Right lung (tissue), 2 donors: ENCODE measurements at regions not wholly inside any gene's neighbourhood (a gene's known extent, or its start where the extent isn't known, plus 50 kb on each side); places are given as distances from the start of the nearest gene placed in this dataset.

ENCODE experiments used
- DNase-seq, 2 donors: peaks; one replicate each; pipeline ENCODE4 v3.0.0-alpha.2; 2013

GRCh38 chr22:48396785-48397530 is 1430.7 kb downstream of the BRD1 start:
- DNase-seq, result no peak

DNA sequence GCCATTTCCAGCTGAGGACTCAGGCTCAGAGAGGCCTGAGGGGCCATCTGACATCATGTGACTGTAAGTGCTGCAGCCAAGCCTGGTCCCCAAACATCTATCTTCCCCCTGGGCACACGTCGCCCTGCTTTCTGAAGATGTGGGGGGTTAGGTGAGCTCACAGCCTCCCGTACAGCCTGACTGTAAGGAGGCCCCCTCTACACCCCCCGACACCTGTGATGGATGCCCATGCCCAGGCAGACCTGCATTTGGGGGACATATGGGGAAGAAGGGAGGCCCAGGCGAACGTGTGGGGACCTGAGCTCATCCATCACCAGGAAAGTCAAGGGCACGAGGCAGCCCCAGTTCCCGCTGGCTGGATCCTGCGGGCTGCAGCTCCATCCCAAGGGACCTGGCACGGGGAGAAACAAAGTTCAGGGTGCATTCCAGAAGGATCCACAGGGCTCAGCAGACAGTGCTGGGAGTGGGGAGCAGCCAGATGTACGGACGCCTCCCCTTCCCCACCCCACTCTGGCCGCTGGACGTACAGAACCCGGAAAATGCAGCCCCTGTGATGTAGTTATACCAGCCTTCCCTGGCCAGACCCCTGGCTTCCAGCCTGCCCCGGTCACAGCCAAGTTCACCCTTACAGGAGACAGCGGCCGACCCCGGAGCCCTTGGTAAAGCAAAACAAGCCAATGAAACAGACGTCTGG is 1431.4 kb downstream of the BRD1 start:
- DNase-seq, result no peak

DNA sequence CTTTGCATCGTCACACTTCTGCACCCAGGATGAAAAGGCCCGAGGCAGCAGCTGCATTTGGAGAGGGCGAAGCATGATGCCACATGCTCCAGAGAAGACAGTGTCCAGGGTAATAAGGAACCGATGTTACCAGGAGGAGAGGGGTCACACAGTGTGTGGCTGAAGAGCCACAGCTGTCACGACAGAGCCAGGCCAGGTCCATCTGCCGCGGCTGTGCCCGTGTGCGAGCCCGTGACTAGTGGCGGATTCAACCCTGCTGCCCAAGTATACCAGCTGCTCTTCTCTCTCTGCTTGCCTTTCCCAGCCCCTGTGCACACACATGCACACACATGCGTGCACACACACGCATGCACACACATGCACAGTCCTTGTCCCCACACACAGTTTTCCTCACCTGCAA is 1432.5 kb downstream of the BRD1 start:
- no peak for DNase-seq

GRCh38 chr22:48394787-48395186 is 1432.9 kb downstream of the BRD1 start:
- DNase-seq, result no peak

GRCh38 chr22:48393885-48394284 is 1433.8 kb downstream of the BRD1 start:
- DNase-seq, result no peak

DNA sequence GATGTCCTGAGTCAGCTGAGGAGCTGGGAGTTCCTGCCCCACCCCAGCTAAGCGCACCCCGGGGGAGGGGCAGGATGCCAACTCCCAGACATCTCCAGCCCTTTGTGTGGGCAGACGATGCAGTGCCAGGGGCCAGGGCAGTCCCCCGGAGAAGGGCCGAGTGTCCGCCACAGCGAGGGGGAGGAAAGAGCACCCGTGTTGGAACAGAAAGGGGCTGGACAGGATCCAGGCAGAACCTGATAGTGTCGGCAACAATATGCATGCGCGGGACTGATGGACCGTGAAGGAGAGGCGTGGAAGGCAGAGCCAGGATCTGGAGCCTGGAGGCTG is 1434.7 kb downstream of the BRD1 start:
- no peak for DNase-seq

DNA sequence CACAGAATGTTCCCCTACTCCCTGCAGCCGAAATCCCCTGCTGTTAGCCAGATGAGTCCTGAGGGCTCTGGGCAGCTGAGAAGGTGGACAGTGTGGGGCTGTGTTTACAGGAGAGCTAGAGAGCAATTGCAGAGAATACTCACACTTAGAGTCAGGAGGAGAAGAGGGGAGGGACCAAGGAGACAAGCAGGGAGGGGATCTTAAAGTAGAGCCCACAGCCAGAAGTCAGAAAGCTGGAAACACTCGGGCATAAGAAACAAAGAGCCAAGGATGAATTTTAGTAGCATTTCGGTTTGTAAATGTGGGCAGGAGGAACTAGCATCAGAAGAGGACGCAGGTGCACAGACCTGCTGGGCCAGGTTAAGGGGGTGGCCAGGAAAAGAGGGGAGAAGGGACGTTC is 1435.9 kb downstream of the BRD1 start:
- no peak for DNase-seq

- no peak for DNase-seq
These were observed 1436.4 kb downstream of the BRD1 start for GRCh38 chr22:48391171-48391711.

- DNase-seq, result no peak
These were observed 1437.8 kb downstream of the BRD1 start for GRCh38 chr22:48389916-48390315.

- no peak for DNase-seq
These were observed 1445.5 kb downstream of the BRD1 start for GRCh38 chr22:48382197-48382596.

DNA sequence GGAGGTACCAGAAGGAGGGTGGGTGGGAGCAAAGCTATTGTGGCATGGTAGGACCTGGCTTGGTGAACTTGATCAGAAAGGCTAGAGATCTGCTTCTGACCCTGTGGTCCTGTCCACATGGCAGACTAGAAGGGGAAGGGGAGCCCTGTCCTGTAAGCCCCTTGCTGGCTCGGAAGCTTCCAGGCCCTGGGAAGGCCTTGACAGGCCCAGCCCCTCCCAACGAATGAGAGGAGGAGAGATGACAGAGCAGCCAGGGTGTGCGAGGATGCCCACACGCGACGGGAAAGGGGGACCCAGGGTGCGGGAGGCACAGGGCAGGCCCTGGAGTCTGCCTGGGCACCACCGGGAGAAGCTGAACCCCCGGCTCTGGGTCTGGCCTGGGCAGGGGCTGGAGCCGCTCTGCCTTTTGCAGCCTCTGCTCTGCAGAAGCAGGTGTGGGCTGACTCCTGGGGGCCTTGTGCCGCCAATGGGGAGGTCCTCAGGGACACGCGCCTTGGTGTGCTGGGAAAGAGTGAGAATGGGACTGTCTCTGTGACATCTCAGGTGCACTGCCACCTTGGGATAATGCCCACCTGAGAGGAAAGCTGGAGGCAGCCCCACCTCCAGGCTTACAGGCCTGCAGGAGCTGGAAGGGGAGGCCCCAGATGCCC is 1447.5 kb downstream of the BRD1 start:
- DNase-seq, result no peak

DNA sequence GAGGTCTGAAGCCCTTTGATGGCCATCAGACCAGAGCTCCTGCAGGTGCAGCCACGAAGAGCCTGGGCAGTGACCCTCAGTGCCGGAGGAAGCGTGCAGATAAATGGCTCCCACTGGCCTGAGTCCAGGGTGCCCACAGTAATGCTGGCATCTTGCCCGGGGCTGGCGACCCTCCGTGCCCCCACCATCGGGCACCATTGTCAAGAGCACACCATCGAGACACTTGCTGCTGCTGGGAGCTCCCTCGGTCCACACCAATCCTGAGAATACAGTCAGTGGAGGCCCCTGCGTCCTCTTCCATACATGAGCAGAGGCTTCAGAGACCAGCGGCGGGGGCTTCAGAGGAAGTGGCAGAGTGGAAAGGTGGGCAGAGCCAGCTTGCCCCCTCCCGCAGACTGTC is 1448.3 kb downstream of the BRD1 start:
- no peak for DNase-seq

DNA sequence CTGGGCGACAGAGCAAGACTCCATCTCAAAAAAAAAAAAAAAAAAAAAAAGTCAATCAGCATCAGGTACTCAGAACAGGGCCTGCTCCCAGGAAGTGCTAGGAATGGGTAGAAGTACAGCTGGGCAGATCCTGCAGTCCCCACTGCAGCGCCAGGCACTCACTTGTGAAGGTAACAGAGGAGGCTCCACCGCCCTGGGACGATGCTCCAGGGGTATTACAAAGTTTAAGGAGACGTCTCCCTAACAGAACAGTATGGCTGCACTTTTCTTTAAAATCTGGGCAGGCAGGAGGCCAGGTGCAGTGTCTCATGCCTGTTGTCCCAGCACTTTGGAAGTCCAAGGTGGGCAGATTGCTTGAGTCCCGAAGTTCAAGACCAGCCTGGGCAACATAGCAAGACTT is 1449.0 kb downstream of the BRD1 start:
- DNase-seq, result no peak

DNA sequence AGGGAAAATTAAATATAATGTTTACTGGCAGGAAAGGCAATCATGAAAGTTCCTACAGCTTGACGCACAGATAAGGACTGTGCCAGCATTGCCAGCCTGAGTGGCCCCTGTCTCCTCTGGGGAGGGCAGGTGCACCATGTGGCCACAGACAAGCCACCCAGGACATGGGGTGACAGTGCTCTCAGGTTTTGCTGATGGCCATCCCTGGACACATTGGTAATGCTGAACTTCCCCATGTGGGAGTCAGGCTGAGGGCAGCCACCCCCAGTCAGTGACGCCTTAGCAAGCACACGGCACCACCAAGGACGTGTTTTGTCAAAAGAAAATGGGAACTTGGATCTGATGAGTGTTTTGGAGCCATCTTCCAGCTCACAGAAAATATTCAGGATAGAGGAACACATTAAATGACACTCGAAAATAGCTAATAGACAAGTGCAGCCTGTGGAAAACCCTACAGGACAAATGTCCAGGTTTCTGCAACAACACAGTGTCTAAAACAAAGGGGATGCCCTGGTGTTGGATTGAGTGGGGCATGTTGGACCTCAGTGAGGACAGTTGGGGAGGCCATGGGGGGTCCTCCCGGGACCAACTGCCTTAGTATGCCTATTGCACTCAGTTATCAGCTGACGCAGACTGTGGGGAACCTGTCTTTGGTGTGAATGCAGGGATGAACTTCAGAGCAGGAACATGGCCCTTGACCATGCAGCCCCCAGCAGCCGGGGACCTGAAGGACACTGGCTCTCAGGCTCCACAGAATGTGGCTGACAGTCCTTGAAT is 1450.5 kb downstream of the BRD1 start:
- DNase-seq, result no peak

DNA sequence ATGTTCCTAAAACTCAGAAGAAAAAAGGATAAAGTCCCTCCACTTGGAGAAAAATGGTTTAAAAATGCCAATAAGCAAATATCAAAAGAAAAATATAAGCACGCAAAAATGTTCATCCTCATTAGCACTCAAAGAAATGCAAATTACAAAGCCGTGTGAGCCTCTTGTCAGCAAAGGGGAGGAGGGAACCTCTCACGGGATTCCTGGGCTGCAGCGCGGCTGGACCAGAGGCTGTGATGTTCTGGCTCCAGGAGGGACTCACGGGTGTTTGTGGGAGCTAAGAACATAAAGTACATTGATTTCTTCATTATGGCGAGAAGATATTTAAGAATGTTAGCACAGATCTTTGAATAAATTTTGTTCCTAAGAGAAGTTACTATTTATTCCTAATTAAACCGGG is 1451.2 kb downstream of the BRD1 start:
- no peak for DNase-seq

DNA sequence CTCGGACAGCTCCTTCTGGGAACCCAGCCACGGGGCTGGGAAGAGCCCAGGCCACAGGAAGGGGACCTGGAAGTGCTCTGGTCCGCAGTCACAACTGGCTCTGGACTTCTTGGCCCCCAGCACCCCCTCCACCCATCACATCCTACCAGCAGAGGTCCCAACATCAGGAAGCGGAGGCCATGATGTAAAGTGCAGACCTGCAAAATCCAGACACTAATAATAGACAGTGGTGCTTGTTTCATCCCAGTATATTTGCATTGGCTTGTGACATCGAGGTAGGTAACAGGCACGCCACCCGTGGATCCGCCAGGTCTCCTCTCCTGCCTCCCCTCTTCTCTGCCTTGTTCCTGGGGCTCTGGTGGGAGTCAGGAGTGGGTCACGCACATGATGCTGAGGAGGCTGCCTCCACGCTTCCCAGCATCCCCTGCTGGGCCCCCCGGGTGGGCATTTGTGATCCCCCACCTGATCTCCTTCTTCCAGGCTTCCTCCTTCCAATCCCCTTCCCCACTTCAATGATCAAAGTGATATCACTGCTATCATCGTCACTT is 1454.0 kb downstream of the BRD1 start:
- no peak for DNase-seq

DNA sequence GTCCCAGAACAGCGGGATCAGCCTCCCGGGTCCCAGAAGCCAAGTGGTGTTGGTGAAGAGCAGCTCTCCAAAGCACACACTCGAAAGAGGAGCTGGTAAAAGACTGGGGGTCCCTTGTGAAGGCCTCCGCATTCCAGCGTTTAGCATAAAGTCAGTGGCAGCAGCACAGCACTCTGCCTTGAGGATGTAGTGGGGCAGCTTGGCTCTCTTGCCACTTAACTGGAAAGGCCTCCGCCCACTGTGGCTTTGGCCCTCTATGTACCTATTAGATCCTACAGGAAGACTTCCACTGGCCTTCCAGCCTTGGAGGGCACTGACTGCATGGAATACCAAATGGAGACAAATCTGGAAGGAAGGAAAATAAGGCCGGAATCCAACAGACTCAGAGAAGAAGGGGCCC is 1455.3 kb downstream of the BRD1 start:
- DNase-seq, result no peak

DNA sequence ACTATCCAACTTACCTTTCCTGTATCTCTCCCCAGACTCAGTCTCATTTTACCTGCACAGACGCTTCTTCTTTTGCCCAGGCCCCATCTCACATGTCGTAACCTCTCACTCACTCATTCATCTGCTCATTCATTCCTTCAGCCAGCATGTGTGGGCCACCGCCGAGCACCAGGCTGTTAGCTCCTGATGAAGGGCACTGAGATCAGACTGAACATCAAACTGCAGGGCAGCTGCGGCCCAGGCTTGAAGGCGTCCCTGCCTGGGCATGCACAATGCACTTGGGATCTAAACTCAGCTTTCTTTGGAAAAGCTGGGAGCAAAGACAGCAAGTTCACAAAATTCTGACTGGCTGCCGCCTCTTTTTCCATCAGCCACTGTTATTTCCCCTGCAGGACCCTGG is 1456.3 kb downstream of the BRD1 start:
- DNase-seq, result no peak

GRCh38 chr22:48370508-48371325 is 1457.0 kb downstream of the BRD1 start:
- DNase-seq, result no peak

GRCh38 chr22:48369789-48370507 is 1457.7 kb downstream of the BRD1 start:
- no peak for DNase-seq
